Hematopoietic multipotent progenitor cell treated with erythropoietin and hydrocortisone succinate and interleukin-3 and kit ligand, for 17 days (in vitro differentiated cells): ENCODE measurements at regions not wholly inside any gene's neighbourhood (a gene's known extent, or its start where the extent isn't known, plus 50 kb on each side); places are given as distances from the start of the nearest gene placed in this dataset.
"Not testable (repeated sequence)": the region's sequence is repeated elsewhere in the genome, so short reads cannot be mapped to it uniquely, and the experiment has no call there.

ENCODE experiments used
- DNase-seq: peaks from one replicate; pipeline ENCODE4 v3.0.0-alpha.2; 2015; ENCODE audit warnings: low spot score

GRCh38 chr4:138892483-138893407 lies 122.8 kb upstream of the NOCT start:
- no peak for DNase-seq

- no peak for DNase-seq
These were observed 124.0 kb upstream of the NOCT start for GRCh38 chr4:138891631-138892031.

GRCh38 chr4:138890891-138891570 lies 124.5 kb upstream of the NOCT start:
- DNase-seq = no peak

GRCh38 chr4:138889216-138889615 lies 126.4 kb upstream of the NOCT start:
- no peak for DNase-seq

- no peak for DNase-seq
These were observed 127.8 kb upstream of the NOCT start for GRCh38 chr4:138887741-138888140.

- no peak for DNase-seq
These were observed 128.2 kb upstream of the NOCT start for GRCh38 chr4:138887341-138887740.

- DNase-seq = no peak
These were observed 135.8 kb upstream of the NOCT start for GRCh38 chr4:138879757-138880156.

- no peak for DNase-seq
These were observed 139.5 kb upstream of the NOCT start for GRCh38 chr4:138875891-138876608.

- DNase-seq = no peak
These were observed 144.1 kb upstream of the NOCT start for GRCh38 chr4:138871555-138871875.

GRCh38 chr4:138870737-138871554 lies 144.6 kb upstream of the NOCT start:
- DNase-seq = peak; percentile 45

GRCh38 chr4:138869631-138870030 lies 145.9 kb upstream of the NOCT start:
- DNase-seq = no peak

- no peak for DNase-seq
These were observed 146.4 kb upstream of the NOCT start for GRCh38 chr4:138869165-138869564.

- DNase-seq = no peak
These were observed 147.0 kb upstream of the NOCT start for GRCh38 chr4:138868562-138868961.

- DNase-seq = no peak
These were observed 148.2 kb upstream of the NOCT start for GRCh38 chr4:138867404-138867803.

- DNase-seq = no peak
These were observed 149.3 kb upstream of the NOCT start for GRCh38 chr4:138866314-138866713.

- DNase-seq = no peak
These were observed 149.8 kb upstream of the NOCT start for GRCh38 chr4:138865765-138866164.

GRCh38 chr4:138864961-138865720 lies 150.4 kb upstream of the NOCT start:
- DNase-seq = no peak

- no peak for DNase-seq
These were observed 152.4 kb upstream of the NOCT start for GRCh38 chr4:138863160-138863559.

GRCh38 chr4:138861135-138861534 lies 154.4 kb upstream of the NOCT start:
- no peak for DNase-seq

GRCh38 chr4:138860357-138860756 lies 155.2 kb upstream of the NOCT start:
- not testable (repeated sequence) for DNase-seq

GRCh38 chr4:138859254-138859653 lies 156.3 kb upstream of the NOCT start:
- no peak for DNase-seq
